ENCODE measurements at regions not wholly inside any gene's neighbourhood (a gene's known extent, or its start where the extent isn't known, plus 50 kb on each side); places are given as distances from the start of the nearest gene placed in this dataset.

DNA sequence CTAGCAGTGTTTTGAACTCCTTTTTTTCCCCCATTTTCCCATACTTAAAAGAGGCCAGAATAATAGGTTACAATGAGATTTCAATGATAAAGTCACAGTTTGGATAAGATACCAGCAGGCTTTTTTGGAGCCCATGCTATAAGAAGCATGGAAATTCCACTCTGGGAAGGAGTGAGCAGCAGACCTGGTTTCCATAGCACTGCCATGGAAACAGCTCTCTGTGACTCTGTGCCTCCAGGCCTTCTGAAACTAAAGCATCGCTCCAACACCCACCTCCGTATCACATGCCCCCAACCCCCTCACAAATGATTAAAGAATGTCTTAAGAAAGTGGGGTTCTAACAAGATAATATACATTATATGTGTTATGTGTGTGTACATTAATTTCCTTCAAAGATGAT, 165.0 kb downstream of the GRIN2B start:
- TF ChIP-seq EZH2 (optimal IDR thresholded peaks at IDR 0.05; ENCODE audit: low read depth, low read length) (no peak), EZH2phosphoT487 (IDR thresholded peaks at IDR 0.05; ENCODE audit: low read length) (no peak), CTCF (IDR thresholded peaks at IDR 0.05; ENCODE audit: low read length) (no peak)
- Histone ChIP-seq H3K4me2 (ENCODE audit: low read depth, low read length) (no peak overlapping the region), H3K27ac (ENCODE audit: low read length) (no peak overlapping the region), H3F3A (ENCODE audit: insufficient read depth, low read length) (no peaks in the 10 kb centered on the region), H3K27me3 (replicated peaks; ENCODE audit: insufficient read depth, low read length) (no peaks in the 10 kb centered on the region), H3K4me1 (ENCODE audit: low read length) (no peaks in the 10 kb centered on the region), H3K4me3 (ENCODE audit: low read length) (no peak overlapping the region), H3K36me3 (replicated peaks; ENCODE audit: insufficient read depth, low read length) (no peaks in the 10 kb centered on the region), H3K9me2 (replicated peaks; ENCODE audit: insufficient read depth, low read length) (no peaks in the 10 kb centered on the region), H2AFZ (ENCODE audit: low read length) (no peak overlapping the region), H4K20me1 (ENCODE audit: insufficient read depth, low read length) (no peaks in the 10 kb centered on the region), H3K9me3 (replicated peaks; ENCODE audit: insufficient read depth, low read length) (no peaks in the 10 kb centered on the region), H3K9ac (ENCODE audit: low read length) (no peak overlapping the region), H3K79me2 (ENCODE audit: low read length) (no peaks in the 10 kb centered on the region)
- no peak for DNase-seq

DNA sequence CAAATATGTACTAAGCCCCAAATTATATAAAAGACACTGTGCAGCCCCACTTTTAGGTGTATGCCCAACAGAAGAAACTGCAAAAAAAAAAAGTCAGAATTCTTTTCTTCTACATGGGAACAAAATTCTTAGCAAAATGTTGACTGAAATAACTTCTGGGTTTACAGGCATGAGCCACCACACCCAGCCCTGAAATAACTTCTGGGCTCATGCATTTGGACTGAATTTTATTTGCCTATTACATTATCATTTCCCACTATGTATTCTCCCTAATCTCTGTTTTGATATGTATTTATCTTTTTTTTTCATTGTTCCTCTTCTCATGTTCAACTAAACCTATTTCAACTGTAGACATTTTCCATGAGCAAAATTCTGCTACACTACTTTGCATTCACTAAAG, 169.2 kb downstream of the GRIN2B start:
- Histone ChIP-seq H3K4me2 (ENCODE audit: low read depth, low read length) (no peak overlapping the region), H3K36me3 (replicated peaks; ENCODE audit: insufficient read depth, low read length) (no peaks in the 10 kb centered on the region), H4K20me1 (ENCODE audit: insufficient read depth, low read length) (no peaks in the 10 kb centered on the region), H2AFZ (ENCODE audit: low read length) (no peak overlapping the region), H3K27me3 (replicated peaks; ENCODE audit: insufficient read depth, low read length) (no peaks in the 10 kb centered on the region), H3K79me2 (ENCODE audit: low read length) (no peaks in the 10 kb centered on the region), H3K4me1 (ENCODE audit: low read length) (no peaks in the 10 kb centered on the region), H3K9me3 (replicated peaks; ENCODE audit: insufficient read depth, low read length) (no peaks in the 10 kb centered on the region), H3K9ac (ENCODE audit: low read length) (no peak overlapping the region), H3K27ac (ENCODE audit: low read length) (no peak overlapping the region), H3K4me3 (ENCODE audit: low read length) (no peak overlapping the region), H3K9me2 (replicated peaks; ENCODE audit: insufficient read depth, low read length) (no peaks in the 10 kb centered on the region), H3F3A (ENCODE audit: insufficient read depth, low read length) (no peaks in the 10 kb centered on the region)
- DNase-seq = no peak
- TF ChIP-seq EZH2 (optimal IDR thresholded peaks at IDR 0.05; ENCODE audit: low read depth, low read length) (no peak), EZH2phosphoT487 (IDR thresholded peaks at IDR 0.05; ENCODE audit: low read length) (no peak), CTCF (IDR thresholded peaks at IDR 0.05; ENCODE audit: low read length) (no peak)

GRCh38 chr12:13811061-13811460, 170.3 kb downstream of the GRIN2B start:
- no peaks in the 10 kb centered on the region for H3K36me3 ChIP-seq (replicated peaks; ENCODE audit: insufficient read depth, low read length)
- H3K9me3 ChIP-seq (replicated peaks; ENCODE audit: insufficient read depth, low read length) = no peaks in the 10 kb centered on the region
- H3F3A ChIP-seq (ENCODE audit: insufficient read depth, low read length) = no peaks in the 10 kb centered on the region
- H3K4me1 ChIP-seq (ENCODE audit: low read length) = no peaks in the 10 kb centered on the region
- no peak overlapping the region for H3K4me3 ChIP-seq (ENCODE audit: low read length)
- TF ChIP-seq CTCF (IDR thresholded peaks at IDR 0.05; ENCODE audit: low read length) (no peak), EZH2 (optimal IDR thresholded peaks at IDR 0.05; ENCODE audit: low read depth, low read length) (no peak), EZH2phosphoT487 (IDR thresholded peaks at IDR 0.05; ENCODE audit: low read length) (no peak)
- H2AFZ ChIP-seq (ENCODE audit: low read length) = no peak overlapping the region
- no peaks in the 10 kb centered on the region for H3K9me2 ChIP-seq (replicated peaks; ENCODE audit: insufficient read depth, low read length)
- no peaks in the 10 kb centered on the region for H4K20me1 ChIP-seq (ENCODE audit: insufficient read depth, low read length)
- H3K79me2 ChIP-seq (ENCODE audit: low read length) = no peaks in the 10 kb centered on the region
- no peak overlapping the region for H3K27ac ChIP-seq (ENCODE audit: low read length)
- no peak for DNase-seq
- no peak overlapping the region for H3K9ac ChIP-seq (ENCODE audit: low read length)
- H3K4me2 ChIP-seq (ENCODE audit: low read depth, low read length) = no peak overlapping the region
- H3K27me3 ChIP-seq (replicated peaks; ENCODE audit: insufficient read depth, low read length) = no peaks in the 10 kb centered on the region

Measured in MM.1S (cell line).